SW480 (cell line): ENCODE measurements at regions not wholly inside any gene's neighbourhood (a gene's known extent, or its start where the extent isn't known, plus 50 kb on each side); places are given as distances from the start of the nearest gene placed in this dataset.
"Not testable (repeated sequence)": the region's sequence is repeated elsewhere in the genome, so short reads cannot be mapped to it uniquely, and the experiment has no call there.

ENCODE experiments used
- DNase-seq: peaks from one replicate; pipeline ENCODE4 v3.0.0-alpha.2; 2016; ENCODE audit warnings: low spot score

- no peak for DNase-seq
These were observed 1217.5 kb downstream of the AACS start for GRCh38 chr12:126282691-126283090.

- DNase-seq: no peak
These were observed 1221.0 kb downstream of the AACS start for GRCh38 chr12:126286203-126286602.

- DNase-seq: no peak
These were observed 1225.2 kb downstream of the AACS start for GRCh38 chr12:126290456-126290855.

GRCh38 chr12:126291987-126292386, 1226.8 kb downstream of the AACS start:
- DNase-seq: not testable (repeated sequence)

- DNase-seq: no peak
These were observed 1230.4 kb downstream of the AACS start for GRCh38 chr12:126295652-126296051.

GRCh38 chr12:126309278-126309677, 1244.0 kb downstream of the AACS start:
- DNase-seq: no peak

GRCh38 chr12:126312457-126312856, 1247.2 kb downstream of the AACS start:
- DNase-seq: no peak

- DNase-seq: no peak
These were observed 1251.2 kb downstream of the AACS start for GRCh38 chr12:126316411-126316810.

- DNase-seq: no peak
These were observed 1272.6 kb downstream of the AACS start for GRCh38 chr12:126337556-126338441.

GRCh38 chr12:126342866-126343265, 1277.6 kb downstream of the AACS start:
- DNase-seq: no peak

GRCh38 chr12:126343321-126343720, 1278.1 kb downstream of the AACS start:
- no peak for DNase-seq

- no peak for DNase-seq
These were observed 1280.9 kb downstream of the AACS start for GRCh38 chr12:126346087-126346486.

GRCh38 chr12:126347421-126347820, 1282.2 kb downstream of the AACS start:
- DNase-seq: no peak

GRCh38 chr12:126349383-126349782, 1284.1 kb downstream of the AACS start:
- no peak for DNase-seq

- no peak for DNase-seq
These were observed 1288.4 kb downstream of the AACS start for GRCh38 chr12:126353604-126354003.

- no peak for DNase-seq
These were observed 1289.4 kb downstream of the AACS start for GRCh38 chr12:126354633-126355032.

GRCh38 chr12:126355346-126355745, 1290.1 kb downstream of the AACS start:
- no peak for DNase-seq

GRCh38 chr12:126358806-126359205, 1293.6 kb downstream of the AACS start:
- DNase-seq: no peak

- no peak for DNase-seq
These were observed 1294.0 kb downstream of the AACS start for GRCh38 chr12:126359216-126359615.

GRCh38 chr12:126361804-126362203, 1296.6 kb downstream of the AACS start:
- DNase-seq: no peak

GRCh38 chr12:126362493-126362892, 1297.3 kb downstream of the AACS start:
- no peak for DNase-seq

GRCh38 chr12:126362964-126363363, 1297.7 kb downstream of the AACS start:
- DNase-seq: no peak

- DNase-seq: no peak
These were observed 1304.5 kb downstream of the AACS start for GRCh38 chr12:126369487-126370463.
